Upper lobe of left lung (tissue), 4 donors: ENCODE measurements at regions not wholly inside any gene's neighbourhood (a gene's known extent, or its start where the extent isn't known, plus 50 kb on each side); places are given as distances from the start of the nearest gene placed in this dataset.

ENCODE experiments used
- EP300 ChIP-seq, 4 donors: sonication (generic); formaldehyde crosslinking; IDR thresholded peaks; one replicate each; pipeline ENCODE4 v1.5.1; 2017; ENCODE audit warnings: antibody characterized with exemption in 4 of 4, control low read depth in 2 of 4
- POLR2A ChIP-seq, 4 donors: fragments of 450-650 bp; IDR thresholded peaks; one replicate each; pipeline ENCODE4 v1.5.1; 2016 to 2017; ENCODE audit warnings: antibody characterized with exemption in 4 of 4, mild to moderate bottlenecking in 2 of 4
- POLR2AphosphoS5 ChIP-seq, 2 donors: sonication (generic); formaldehyde crosslinking; IDR thresholded peaks; one replicate each; pipeline ENCODE4 v1.5.1; 2017; ENCODE audit warnings: antibody characterized with exemption in 2 of 2
- TF ChIP-seq, protein P1 (sequence below), 6 experiments: fragments of 450-650 bp in 4 of 6; fragments of 200-600 bp in 2 of 6; sonication (generic) in 2 of 6; IDR thresholded peaks; one replicate each; pipeline ENCODE4 v1.5.1; 2016 to 2019; ENCODE audit warnings: antibody characterized with exemption in 6 of 6

DNA sequence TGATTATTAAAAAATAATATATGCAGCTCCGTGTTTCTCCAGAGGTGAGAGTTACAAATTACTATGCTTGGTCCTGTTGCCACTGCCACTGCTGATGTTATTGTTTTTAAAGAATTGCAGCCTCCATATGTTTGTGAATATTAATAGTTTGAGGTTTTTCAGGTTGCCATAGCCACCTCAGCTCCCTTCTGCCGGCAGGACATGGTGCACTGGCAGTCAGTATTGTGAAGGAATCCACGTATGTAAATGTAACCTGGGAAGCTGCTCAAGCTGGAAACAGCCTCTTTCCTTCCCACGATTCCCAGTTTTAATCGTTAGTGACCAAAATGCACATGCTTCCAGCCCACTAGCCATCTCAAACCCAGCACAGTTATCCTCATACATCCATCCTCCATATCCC lies 184.4 kb upstream of the CCNG1 start:
- TF ChIP-seq, protein P1, sequence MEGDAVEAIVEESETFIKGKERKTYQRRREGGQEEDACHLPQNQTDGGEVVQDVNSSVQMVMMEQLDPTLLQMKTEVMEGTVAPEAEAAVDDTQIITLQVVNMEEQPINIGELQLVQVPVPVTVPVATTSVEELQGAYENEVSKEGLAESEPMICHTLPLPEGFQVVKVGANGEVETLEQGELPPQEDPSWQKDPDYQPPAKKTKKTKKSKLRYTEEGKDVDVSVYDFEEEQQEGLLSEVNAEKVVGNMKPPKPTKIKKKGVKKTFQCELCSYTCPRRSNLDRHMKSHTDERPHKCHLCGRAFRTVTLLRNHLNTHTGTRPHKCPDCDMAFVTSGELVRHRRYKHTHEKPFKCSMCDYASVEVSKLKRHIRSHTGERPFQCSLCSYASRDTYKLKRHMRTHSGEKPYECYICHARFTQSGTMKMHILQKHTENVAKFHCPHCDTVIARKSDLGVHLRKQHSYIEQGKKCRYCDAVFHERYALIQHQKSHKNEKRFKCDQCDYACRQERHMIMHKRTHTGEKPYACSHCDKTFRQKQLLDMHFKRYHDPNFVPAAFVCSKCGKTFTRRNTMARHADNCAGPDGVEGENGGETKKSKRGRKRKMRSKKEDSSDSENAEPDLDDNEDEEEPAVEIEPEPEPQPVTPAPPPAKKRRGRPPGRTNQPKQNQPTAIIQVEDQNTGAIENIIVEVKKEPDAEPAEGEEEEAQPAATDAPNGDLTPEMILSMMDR (IDR thresholded peaks at IDR 0.05) = no peak
- TF ChIP-seq POLR2AphosphoS5 (IDR thresholded peaks at IDR 0.05) (no peak), POLR2A (IDR thresholded peaks at IDR 0.05) (no peak), EP300 (IDR thresholded peaks at IDR 0.05) (no peak)
